Hepatocyte (in vitro differentiated cells): ENCODE measurements at regions not wholly inside any gene's neighbourhood (a gene's known extent, or its start where the extent isn't known, plus 50 kb on each side); places are given as distances from the start of the nearest gene placed in this dataset.

Experiments
- EZH2 ChIP-seq: fragments of 200-600 bp; sonication (generic); IDR thresholded peaks from 2 replicates; pipeline ENCODE4 v1.6.1; 2016; ENCODE audit warnings: antibody characterized with exemption, mild to moderate bottlenecking, borderline replicate concordance
- TF ChIP-seq, protein P1 (sequence below): fragments of 200-600 bp; sonication (generic); IDR thresholded peaks from 2 replicates; pipeline ENCODE4 v1.5.1; 2016; ENCODE audit warnings: antibody characterized with exemption, mild to moderate bottlenecking; ENCODE audit not compliant: poor library complexity

DNA sequence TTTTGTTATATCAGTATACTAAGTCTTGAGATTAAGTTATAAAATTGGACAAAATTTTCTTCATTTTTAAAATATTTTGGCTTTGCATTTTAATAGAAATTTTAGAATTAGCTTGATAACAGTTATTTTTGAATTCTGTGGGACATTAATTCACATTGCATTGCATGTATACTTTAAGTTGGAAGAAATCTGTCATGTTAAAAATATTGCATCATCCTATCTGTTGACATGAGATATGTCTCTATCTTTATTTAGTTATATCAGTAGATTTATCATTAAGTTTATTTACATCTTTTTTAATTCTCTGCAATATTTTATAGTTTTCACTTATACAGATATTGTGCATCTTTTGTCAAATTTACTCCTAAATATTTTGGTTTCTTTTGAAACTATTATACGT, 904.6 kb upstream of the NR2F2 start:
- TF ChIP-seq, protein P1, sequence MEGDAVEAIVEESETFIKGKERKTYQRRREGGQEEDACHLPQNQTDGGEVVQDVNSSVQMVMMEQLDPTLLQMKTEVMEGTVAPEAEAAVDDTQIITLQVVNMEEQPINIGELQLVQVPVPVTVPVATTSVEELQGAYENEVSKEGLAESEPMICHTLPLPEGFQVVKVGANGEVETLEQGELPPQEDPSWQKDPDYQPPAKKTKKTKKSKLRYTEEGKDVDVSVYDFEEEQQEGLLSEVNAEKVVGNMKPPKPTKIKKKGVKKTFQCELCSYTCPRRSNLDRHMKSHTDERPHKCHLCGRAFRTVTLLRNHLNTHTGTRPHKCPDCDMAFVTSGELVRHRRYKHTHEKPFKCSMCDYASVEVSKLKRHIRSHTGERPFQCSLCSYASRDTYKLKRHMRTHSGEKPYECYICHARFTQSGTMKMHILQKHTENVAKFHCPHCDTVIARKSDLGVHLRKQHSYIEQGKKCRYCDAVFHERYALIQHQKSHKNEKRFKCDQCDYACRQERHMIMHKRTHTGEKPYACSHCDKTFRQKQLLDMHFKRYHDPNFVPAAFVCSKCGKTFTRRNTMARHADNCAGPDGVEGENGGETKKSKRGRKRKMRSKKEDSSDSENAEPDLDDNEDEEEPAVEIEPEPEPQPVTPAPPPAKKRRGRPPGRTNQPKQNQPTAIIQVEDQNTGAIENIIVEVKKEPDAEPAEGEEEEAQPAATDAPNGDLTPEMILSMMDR: no peak
- TF ChIP-seq EZH2: no peak
